Stimulated activated CD4-positive, alpha-beta T cell treated with anti-CD3 and anti-CD28 coated beads, Interleukin-1b, Interleukin-23, amount 100 ng/mL, for 4 hours (primary cell): ENCODE measurements at regions not wholly inside any gene's neighbourhood (a gene's known extent, or its start where the extent isn't known, plus 50 kb on each side); places are given as distances from the start of the nearest gene placed in this dataset.

Experiments
- DNase-seq, 2 donors: peaks; one replicate each; pipeline ENCODE4 v3.0.0-alpha.2; 2020; ENCODE audit warnings: low read depth in 2 of 2

DNA sequence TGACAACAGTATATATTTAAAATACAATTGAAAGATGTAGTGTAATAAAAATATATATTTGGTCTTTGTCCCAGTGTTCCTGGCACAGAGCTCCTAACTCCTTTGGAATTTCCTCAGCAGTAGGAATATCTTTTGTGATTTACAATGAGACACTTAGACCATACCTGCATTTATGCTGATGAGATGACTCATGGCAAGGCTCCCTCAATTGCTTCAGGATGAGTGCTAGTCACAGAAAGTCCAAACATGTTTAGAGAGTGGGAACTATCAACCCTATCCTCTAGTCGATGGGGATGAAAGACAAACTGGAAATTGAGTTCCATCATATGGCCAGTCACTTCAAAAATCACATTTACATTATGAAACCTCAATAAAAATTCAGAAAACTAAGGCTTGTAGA is 588.3 kb upstream of the LMCD1 start:
- no peak for DNase-seq

DNA sequence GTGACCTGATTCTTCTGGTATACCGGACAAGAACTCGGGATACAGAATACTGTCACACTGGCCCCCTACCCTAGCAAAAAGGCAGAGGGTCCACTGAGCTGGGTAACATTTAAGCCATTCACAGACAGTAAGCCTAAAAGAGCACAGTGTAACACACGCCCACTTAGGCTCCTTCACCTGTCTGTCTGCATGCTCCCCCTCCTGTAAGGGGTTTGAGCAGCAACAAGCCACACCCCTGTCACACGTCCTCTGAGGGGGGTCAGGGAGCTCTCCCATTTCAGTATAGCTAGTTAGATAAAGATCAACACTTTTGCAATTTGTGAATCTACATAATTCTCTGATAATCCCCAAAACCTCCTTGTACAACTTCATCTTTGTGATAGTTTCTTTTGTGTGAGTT is 586.3 kb upstream of the LMCD1 start:
- no peak for DNase-seq

DNA sequence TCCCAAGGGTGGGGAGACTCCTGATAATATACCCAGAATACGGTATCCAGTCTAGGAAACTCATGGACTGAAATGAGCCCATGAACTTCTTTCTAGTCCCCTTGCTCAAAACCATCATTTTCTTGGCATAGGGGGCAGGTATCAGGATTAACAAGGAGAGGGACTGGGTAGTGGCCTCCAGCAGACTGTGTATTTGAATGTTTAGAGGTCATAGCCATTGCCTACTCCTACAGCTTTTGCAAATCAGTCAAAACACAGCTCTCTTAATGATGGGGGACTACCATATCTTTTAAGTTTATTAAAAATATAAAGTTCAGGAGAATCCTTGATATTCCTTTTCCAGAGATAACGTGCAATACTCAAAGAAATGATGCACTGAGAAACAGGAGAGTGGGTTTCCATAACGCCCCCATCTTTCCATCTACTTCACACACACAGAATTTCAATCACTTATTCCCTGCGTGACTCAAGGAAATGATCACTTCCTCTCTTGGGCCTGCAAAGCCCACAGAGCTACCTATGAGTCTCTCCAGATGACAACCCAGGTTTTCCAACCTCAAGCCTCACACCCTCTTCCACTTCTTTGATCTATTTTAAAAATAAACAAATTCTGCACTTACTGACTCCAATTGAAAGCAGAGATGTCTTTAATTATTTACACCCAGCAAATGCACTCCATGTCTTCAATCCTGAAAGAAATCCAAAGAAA is 584.0 kb upstream of the LMCD1 start:
- peak in 1 of 2 donors; percentile 4 for DNase-seq

DNA sequence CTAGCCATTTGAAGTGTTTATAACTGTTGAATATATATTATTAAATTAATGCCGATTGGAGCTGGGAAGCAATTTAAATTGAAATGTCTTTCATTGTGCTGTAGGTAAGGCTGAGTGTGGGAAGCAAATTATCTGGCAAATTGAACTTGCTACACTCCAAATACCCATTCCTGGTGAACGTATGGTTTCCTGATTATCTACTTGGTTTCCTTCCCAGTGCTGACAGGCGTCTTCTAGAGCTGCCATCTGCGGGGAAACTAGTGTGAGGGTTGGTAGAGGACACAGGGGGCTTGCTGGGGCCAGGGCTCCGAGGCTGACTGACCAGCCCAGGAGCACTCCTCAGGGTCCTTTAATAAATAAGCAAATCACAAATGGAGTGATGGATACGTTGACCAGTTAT is 581.4 kb upstream of the LMCD1 start:
- DNase-seq = no peak

DNA sequence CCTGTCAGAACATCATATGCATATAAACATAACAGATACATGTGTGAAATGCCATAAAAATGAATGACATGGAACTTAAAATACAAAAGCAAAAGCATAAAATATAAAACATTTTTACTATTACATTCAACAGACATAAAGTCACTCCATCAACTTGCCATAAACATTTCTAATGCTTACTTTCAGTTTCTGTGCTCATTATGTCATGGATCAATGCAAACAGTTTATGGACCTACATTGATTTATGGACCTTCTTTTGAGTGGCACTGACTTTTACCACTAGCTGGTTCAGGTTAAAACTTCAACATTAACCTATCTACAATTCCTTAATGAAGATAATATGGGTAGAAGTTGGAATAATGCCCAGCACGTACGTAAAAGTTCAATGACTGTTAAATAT is 577.4 kb upstream of the LMCD1 start:
- DNase-seq = no peak

DNA sequence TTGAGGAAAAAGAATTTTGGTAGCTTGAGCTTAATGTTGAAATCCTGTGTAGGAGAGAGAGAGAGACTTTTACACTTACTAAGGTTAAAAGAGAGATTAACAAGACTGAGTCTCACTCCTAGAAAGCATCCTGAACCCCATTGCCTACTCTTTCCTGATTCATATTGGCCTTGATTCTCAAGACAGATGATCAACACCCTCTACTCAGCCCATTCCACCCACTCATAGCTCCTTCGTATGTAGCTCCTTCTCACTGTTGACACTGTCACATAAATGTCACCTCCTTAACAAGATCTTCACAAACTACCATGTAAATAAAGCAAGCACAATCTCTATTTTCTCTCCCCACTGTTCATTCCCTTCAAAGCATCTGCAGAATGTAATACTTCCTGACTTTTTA is 574.6 kb upstream of the LMCD1 start:
- DNase-seq = no peak

DNA sequence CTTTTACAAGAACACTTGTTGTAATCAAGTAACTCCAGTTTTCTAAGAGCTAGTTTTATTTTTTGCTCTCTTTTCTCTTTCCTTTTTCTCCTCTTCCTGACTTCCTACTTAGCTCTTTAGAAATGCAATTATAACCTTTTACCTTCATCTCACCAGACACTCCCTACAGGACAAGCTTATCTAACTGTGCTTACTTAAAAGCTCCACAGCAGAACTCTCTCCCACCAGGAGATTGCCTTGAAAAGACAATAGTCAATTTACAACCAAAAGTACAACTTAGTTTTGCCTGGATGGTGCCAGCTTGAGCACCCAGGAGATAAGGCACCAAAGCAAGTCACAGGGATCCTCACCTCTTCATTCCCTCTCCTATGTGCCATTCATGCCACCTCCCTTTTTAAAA is 573.8 kb upstream of the LMCD1 start:
- DNase-seq = no peak

DNA sequence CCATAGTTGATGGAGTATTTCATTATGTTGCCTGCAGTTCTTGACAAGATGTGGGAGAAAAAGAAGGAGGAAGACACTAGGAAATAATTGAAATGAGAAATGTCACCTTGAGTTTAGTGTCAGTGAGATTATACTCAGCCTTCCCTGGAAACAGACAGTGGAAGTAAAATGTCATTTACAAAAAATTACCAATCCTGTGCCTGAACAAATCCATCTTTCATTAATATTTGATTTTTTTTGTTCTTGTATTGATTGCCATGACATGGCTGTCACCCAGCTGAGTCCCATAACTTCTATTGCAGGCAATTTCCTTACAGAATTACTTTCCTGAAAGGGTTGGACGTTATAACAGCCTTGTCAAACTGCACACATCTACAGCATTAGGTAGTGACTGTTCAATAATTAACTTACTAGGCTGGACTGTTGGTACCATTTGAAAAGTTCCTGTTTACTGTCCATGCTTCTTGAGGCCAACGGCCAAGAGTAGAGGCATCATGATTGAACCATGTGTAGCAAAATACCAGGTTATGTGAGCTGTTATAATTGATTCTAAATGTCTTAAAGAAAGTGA is 572.2 kb upstream of the LMCD1 start:
- DNase-seq = no peak

DNA sequence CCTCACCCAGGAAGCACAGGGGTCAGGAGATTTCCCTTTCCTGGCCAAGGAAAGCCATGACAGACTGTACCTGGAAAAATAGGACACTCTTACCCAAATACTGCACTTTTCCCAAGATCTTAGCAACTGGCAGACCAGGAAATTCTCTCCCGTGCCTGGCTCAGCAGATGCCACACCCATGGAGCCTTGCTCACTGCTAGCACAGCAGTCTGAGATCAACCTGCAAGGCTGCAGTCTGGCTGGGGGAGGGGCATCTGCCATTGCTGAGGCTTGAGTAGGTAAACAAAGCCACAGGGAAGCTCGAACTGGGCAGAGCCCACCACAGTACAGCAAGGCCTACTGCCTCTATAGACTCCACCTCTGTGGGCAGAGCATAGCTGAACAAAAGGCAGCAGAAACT is 567.3 kb upstream of the LMCD1 start:
- DNase-seq = no peak

DNA sequence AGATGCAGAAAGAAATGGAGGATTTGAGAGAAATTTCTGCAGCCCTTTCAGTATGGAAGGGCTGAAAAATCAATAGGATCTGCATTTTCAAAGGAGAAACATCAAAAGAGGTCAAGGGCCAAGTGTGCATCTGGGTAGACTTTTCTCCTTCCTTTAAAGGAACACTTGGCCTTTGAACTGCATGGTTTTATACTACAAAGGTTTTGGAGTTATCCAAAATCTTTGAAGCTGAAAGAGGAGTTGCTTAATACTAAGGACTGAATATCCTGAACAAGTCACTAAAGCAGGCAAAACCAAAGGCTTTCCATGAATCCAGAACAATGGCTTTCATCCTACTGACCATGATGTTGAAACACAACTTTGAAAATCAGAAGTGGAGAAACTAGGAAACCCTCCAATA is 553.7 kb upstream of the LMCD1 start:
- no peak for DNase-seq

DNA sequence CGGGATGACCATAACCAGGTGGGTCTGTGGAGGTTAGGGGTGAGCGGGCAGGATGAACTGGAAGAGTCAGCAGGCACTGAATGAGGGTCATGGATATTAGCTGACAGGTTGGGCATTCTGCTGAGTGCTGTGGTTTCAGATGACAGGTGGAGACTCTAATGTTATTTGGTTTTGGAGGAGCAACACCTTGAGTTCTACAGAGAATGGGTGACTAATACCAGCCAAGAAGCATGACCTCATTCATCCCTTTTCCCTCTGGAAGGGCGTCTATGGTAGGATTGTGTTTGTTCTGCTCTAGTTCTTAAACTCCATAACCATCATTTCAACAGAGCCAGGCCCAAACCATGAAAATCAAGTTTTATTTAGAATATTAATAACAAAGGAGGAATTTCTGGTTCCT is 550.7 kb upstream of the LMCD1 start:
- no peak for DNase-seq

DNA sequence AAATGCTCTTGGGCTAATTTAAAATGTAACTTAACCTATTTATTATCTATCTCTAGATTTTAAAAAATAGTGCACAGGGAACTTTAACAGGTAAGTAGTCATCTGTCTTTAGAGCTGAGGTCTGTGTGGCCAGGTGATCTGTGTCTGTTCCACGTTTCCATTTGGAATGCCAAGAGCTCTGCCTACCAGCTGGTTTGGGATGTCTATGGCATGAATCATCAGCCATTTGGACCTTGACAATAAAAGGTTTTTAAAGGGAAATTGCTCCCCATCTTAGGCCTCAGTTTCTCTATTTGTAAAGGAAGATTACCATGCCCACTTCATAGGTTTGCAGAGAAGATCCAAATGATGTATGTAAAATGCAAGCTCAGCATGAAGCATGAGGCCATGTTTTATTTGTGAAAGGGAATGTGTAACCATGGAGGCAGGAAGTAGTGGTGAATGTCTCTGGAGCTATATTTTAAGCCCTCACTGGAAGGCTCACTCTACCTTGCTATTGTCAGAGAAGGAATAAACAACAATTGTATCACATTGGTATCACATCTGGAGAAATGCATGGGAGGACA is 548.1 kb upstream of the LMCD1 start:
- DNase-seq = no peak

DNA sequence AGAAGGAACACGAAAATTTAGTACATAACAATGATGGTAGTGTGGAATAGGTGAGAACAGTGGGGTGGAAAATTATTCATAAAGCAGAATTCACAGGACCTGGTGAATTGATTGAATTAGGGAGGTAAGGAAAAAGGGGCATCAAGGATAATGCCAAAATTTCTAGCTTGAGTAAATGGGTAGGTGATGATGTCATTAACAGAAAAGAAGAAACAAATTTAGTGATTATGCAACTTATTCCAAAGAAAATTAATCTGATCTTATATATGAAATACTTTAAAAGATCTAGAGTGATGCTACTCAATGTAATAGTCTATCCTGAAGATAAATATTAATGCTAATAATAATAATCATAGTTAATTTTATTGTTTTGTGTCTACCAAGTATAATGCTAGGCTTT is 544.6 kb upstream of the LMCD1 start:
- DNase-seq = no peak

DNA sequence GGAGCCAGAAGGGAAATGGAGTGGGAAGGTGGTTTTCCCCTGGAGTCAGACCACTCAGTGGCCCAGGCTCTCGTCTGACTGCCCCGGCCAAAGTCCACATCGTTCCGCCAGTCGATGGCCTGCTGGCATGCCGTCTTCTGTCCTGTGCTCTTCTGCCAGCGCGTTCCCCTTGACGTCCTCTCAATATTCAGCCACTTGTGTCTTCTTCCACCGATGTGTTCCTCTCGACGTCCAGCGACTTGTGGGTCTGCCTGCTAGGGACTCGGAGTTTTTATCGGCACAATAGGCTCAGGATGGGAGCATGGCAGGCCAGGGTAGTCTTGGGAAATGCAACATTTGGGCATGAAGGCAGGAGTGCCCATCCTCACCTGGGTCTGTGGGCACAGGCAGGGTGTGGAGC is 542.5 kb upstream of the LMCD1 start:
- DNase-seq = no peak

DNA sequence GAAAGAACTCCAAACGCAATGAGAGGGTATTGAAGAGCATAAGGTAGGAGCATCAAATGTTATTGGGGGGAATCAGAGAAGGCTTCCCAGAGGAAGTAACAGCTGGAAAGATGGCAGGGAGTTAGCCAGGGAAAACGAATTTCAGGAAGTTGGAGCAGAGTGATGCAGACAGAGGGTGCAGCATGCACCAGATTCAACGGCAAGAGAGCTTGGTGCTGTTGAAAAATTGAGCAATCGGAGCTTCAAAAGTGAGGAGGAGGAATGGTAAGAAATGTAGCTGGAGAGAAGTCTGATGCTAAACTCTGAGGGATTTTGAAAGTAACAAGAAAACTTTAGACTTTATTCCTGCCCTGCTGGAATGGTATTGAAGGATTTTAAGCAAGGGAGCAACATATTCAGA is 541.0 kb upstream of the LMCD1 start:
- no peak for DNase-seq

DNA sequence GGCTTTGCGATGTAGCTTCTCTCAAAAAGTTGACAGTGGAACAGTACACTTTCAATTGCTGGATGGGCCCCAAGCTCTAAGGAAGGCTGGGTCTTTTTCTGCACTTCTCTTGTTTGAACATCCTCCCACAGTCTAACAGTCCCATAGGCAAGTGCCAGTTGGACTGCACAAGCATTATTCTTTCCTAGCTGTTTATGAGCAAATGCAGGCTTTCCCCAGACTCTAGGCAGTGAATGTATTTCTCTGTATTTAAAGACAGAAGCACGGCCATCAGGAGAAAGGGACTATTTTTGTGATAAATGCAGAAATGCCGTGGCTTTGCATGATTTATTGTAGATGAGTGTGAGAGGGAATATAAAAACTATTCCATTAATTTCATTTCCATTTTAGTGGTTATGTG is 539.3 kb upstream of the LMCD1 start:
- DNase-seq = no peak

DNA sequence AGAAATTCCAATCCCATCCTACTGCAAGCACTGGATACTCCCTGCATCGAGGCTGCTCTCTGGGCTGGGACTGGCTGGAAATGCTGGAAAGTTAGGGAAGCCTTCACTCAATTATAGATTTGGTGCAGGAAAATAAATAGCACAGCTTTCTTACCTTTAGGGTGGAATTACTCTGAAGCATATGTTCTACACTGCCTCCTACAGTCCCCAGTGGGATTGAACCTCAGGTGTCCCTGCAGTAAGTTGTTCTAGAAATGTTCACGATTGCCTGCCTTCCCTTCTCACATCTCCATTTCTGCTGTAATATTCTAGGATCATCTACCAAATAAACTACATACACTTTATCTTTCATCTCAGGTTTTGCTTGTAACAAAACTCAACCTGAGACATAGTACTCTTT is 536.7 kb upstream of the LMCD1 start:
- DNase-seq = no peak

DNA sequence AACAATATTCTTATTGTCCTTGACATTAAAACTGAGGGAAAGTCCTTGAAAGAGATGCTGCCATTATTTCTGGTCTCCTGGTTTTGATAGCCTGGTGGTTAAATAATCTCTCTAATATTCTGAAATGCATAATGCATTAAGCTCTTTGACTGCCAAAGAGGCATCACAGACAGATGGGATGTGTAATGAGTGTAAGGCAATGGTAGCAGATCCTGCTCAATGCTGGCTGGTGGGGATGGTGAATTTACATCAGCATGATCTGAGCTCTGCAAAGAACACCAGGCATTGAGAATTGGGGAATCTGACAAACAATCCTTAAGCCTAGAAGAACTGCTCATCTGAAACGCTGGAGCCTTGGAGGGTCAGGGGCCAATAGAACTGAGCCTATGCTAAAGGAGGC is 528.6 kb upstream of the LMCD1 start:
- no peak for DNase-seq

DNA sequence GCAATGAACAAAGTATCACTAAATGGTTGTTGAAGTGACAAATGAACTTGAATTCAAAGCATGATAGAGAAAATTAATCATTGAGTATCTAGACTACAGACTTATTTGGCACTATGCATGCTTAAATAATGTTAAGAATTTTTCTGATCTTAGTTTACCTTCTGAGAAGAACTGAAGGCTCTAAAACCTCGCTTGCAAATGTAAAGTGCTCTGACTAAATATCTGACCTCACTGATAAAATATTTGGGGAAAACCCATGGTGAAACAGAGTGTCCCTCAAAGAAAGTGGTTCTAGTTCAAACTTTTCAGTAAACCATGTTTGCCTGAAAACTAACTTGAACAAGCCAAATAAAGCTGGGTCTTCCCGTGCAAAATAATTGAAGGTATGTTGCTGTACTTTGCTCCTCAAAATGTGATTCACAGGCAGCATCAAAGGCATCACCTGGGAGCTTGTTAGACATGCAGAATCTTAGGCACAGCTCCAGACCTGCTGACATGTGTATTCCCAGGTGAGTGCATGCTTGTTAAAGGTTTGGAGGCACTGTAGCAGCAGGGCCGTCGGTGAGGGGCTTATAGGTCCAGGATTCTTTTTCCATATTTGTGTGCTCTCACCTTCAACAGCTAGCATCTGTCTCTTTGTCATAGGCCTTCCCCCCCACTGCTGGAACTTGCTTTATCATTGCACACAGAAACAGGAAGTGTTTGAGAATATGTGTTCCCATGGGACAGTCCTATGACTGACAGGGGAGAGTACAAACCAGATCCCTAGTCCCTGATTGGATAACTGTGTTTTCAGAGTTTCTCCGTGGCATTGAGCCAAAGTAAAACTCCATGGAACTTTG is 524.2 kb upstream of the LMCD1 start:
- DNase-seq = no peak

DNA sequence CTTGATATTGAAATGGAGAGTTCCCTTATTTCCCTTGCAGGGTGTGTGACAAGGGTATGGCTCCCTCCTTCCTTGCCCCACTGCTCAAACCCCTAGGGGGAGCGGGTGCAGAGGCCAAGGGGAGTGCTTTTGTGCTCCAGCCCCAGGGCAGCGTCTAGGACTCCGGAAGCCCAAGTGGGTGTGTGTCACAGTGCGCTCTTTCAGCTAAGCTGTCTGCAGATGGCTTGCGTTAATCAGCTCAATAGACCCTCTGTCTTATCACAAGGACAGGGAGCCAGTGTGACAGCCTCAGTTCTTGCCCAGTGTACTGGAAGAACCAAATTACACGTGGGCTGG is 523.6 kb upstream of the LMCD1 start:
- DNase-seq = no peak

DNA sequence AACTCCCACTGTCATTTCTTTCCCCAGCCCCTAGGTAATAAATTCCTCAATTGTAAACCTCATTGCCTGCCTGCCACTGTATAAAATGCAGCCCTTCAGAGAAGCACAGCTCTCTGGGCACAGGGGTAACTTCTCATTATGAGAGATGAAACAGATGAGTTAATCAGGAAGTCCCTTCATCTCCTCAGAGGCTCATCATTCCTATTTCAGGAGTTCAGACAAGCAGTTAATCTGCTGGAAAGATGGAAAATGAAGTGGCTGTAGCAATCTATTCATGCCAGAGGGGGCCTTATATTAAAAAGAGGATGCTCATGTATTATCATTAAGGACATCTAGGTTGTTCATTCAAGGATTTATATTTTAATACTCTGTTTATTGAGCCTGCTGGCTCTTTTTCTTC is 519.5 kb upstream of the LMCD1 start:
- no peak for DNase-seq

DNA sequence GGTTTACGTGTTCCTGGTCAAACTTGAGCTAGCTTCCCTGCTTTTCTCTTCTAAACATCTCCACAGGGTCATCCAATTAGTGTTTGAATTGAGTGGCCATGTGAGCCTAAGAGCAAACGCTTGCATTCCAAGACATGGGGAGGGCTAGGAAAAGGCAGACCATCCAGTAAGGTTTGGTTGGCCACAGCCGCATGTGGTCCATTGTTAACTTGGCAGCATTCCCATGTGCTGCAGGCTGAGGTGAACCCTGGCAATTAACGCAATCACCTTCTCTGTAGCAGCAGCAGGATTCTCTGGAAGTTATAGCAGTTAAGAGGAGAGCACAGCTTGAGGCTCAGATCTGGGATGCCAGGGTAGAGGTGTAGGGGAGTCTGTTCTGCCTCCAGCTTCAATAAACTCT is 502.2 kb upstream of the LMCD1 start:
- no peak for DNase-seq

DNA sequence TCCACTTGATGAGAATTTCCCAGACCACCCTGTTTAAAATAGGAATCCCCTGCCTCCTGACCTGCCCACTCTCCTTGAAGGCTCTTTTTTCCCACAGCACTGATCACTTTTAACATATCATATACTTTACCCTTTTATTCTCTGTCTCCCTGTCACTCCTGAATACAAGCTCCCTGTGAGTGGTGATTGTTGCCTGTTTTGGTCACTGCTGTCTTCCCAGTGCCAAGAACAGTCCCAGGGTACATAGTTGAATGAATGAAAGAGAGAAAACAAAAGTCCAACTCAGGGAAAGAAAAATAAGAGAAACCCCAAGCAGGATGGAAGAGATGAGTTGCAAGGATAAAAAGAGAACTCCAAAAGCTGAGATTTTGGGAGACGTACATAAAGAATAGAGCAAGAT is 500.3 kb upstream of the LMCD1 start:
- no peak for DNase-seq
